ENCODE measurements at regions not wholly inside any gene's neighbourhood (a gene's known extent, or its start where the extent isn't known, plus 50 kb on each side); places are given as distances from the start of the nearest gene placed in this dataset.

GRCh38 chr3:69510481-69511030, 124.7 kb upstream of the FRMD4B start:
- peaks cover 12 to 14% of the 10 kb centered on the region in 2 experiments for H3K27me3 ChIP-seq (ENCODE audit: control insufficient read depth in 2 of 2, insufficient read depth in 2 of 2, low read length in 2 of 2)
- no peak overlapping the region for H3K4me3 ChIP-seq (replicated peaks in 1 of 3; ENCODE audit: insufficient read depth in 1 of 3, low read depth in 1 of 3, low read length in 3 of 3)
- no peak overlapping the region for H2AFZ ChIP-seq (ENCODE audit: low read depth, low read length)
- CTCF ChIA-PET = interaction anchor here (1.1 kb wide), 1 partner anchor 71 kb away, joined by 3 read pairs; no protein-coding TSS in a partner anchor
- no TSS peak for BruUV-seq (replicated peaks)
- dilution Hi-C loops (cut with MboI; ENCODE audit: extremely low pct_ligation_motif_present, low sequenced_read_pairs) = no loop called here
- H3K27ac ChIP-seq (ENCODE audit: insufficient read depth, low read depth, low read length) = no peak overlapping the region
- H3K9me1 ChIP-seq (replicated peaks; ENCODE audit: control insufficient read depth, extremely low read depth, insufficient read depth, low read length) = no peaks in the 10 kb centered on the region
- POLR2A ChIA-PET = no interaction called here
- DNase-seq (ENCODE audit: low read depth, low spot score) = no peak
- no peak for TF ChIP-seq JUN (IDR thresholded peaks at IDR 0.05; ENCODE audit: borderline replicate concordance, insufficient read depth, insufficient read length, low read depth)
- no peak for TF ChIP-seq POLR2A (IDR thresholded peaks at IDR 0.05; ENCODE audit: low read depth, low read length)
- TF ChIP-seq GATA2 (IDR thresholded peaks at IDR 0.05; ENCODE audit: insufficient read depth, insufficient read length, low read depth, low read length) = no peak
- no peaks in the 10 kb centered on the region for H3K4me1 ChIP-seq (ENCODE audit: control insufficient read depth, extremely low read depth, insufficient read depth, low read length)
- no peak for FAIRE-seq
- H3K9ac ChIP-seq (replicated peaks; ENCODE audit: extremely low read depth, insufficient read depth, low read length) = no peak overlapping the region
- H3K9me3 ChIP-seq (replicated peaks; ENCODE audit: control insufficient read depth, insufficient read depth, low read length) = no peaks in the 10 kb centered on the region
- no peak overlapping the region for H3K4me2 ChIP-seq (ENCODE audit: insufficient read depth, low read length)
- intact Hi-C loops (cut with micrococcal nuclease) = no loop called here
- no peaks in the 10 kb centered on the region for H4K20me1 ChIP-seq (replicated peaks; ENCODE audit: control insufficient read depth, extremely low read depth, insufficient read depth, low read length)
- no peaks in the 10 kb centered on the region for H3K36me3 ChIP-seq (ENCODE audit: control insufficient read depth in 2 of 2, extremely low read depth in 1 of 2, insufficient read depth in 2 of 2, low read length in 2 of 2)
- no peaks in the 10 kb centered on the region for H3K79me2 ChIP-seq (ENCODE audit: control insufficient read depth, insufficient read depth, low read length)

- no peaks in the 10 kb centered on the region for H3K36me3 ChIP-seq (ENCODE audit: control insufficient read depth in 2 of 2, extremely low read depth in 1 of 2, insufficient read depth in 2 of 2, low read length in 2 of 2)
- intact Hi-C loops (cut with micrococcal nuclease) (no loop called here), dilution Hi-C loops (cut with MboI; ENCODE audit: extremely low pct_ligation_motif_present, low sequenced_read_pairs) (no loop called here)
- no peaks in the 10 kb centered on the region for H3K4me1 ChIP-seq (ENCODE audit: control insufficient read depth, extremely low read depth, insufficient read depth, low read length)
- H3K9me1 ChIP-seq (replicated peaks; ENCODE audit: control insufficient read depth, extremely low read depth, insufficient read depth, low read length) = no peaks in the 10 kb centered on the region
- DNase-seq (ENCODE audit: low read depth, low spot score) (no peak), FAIRE-seq (peak; percentile 15)
- peaks cover 12 to 14% of the 10 kb centered on the region in 2 experiments for H3K27me3 ChIP-seq (ENCODE audit: control insufficient read depth in 2 of 2, insufficient read depth in 2 of 2, low read length in 2 of 2)
- ChIA-PET CTCF (no interaction called here), POLR2A (no interaction called here)
- H4K20me1 ChIP-seq (replicated peaks; ENCODE audit: control insufficient read depth, extremely low read depth, insufficient read depth, low read length) = no peaks in the 10 kb centered on the region
- no peaks in the 10 kb centered on the region for H3K79me2 ChIP-seq (ENCODE audit: control insufficient read depth, insufficient read depth, low read length)
- no peak overlapping the region for H3K4me2 ChIP-seq (ENCODE audit: insufficient read depth, low read length)
- H2AFZ ChIP-seq (ENCODE audit: low read depth, low read length) = no peak overlapping the region
- TF ChIP-seq POLR2A (IDR thresholded peaks at IDR 0.05; ENCODE audit: low read depth, low read length) (no peak), EZH2 (IDR thresholded peaks at IDR 0.05; ENCODE audit: borderline replicate concordance, low read depth, low read length, severe bottlenecking) (no peak), POLR2AphosphoS5 (IDR thresholded peaks at IDR 0.05; ENCODE audit: insufficient read depth, low read depth, low read length) (no peak), GATA2 (IDR thresholded peaks at IDR 0.05; ENCODE audit: insufficient read depth, insufficient read length, low read depth, low read length) (no peak), CTCF (IDR thresholded peaks at IDR 0.05; ENCODE audit: extremely low read depth in 1 of 2, insufficient read depth in 1 of 2, low read depth in 1 of 2, low read length in 2 of 2) (no peak), JUN (IDR thresholded peaks at IDR 0.05; ENCODE audit: borderline replicate concordance, insufficient read depth, insufficient read length, low read depth) (no peak), MAX (IDR thresholded peaks at IDR 0.05; ENCODE audit: insufficient read depth, insufficient read length) (no peak), MYC (IDR thresholded peaks at IDR 0.05; ENCODE audit: low read depth, low read length) (no peak), FOS (IDR thresholded peaks at IDR 0.05; ENCODE audit: borderline replicate concordance, insufficient read depth, low read length) (no peak)
- H3K9ac ChIP-seq (replicated peaks; ENCODE audit: extremely low read depth, insufficient read depth, low read length) = no peak overlapping the region
- no peaks in the 10 kb centered on the region for H3K9me3 ChIP-seq (replicated peaks; ENCODE audit: control insufficient read depth, insufficient read depth, low read length)
- no peak overlapping the region for H3K4me3 ChIP-seq (replicated peaks in 1 of 3; ENCODE audit: insufficient read depth in 1 of 3, low read depth in 1 of 3, low read length in 3 of 3)
- no peak overlapping the region for H3K27ac ChIP-seq (ENCODE audit: insufficient read depth, low read depth, low read length)
- BruUV-seq (replicated peaks) = no TSS peak
Measured at GRCh38 chr3:69509288-69509687, 123.4 kb upstream of the FRMD4B start.

Data from endothelial cell of umbilical vein (primary cell).